ENCODE measurements at regions not wholly inside any gene's neighbourhood (a gene's known extent, or its start where the extent isn't known, plus 50 kb on each side); places are given as distances from the start of the nearest gene placed in this dataset.

DNA sequence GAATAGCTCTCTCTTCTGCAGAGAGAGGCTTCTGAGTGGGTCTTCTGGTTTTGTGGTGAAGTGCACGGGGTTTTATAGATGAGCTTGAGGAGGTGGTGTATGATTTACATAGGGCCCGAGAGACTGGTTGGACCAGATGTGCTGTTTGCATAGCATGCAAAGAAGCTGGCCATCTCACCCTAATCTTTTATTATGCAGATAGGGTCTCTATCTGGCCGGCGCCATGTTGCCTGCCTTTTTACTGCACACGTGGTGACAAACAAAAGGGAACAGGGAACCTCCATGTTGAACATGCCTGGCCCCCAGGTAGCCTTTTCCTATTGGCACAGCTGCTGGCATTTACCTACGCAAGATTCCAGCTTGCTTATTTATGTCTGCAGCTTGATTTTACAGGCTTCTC, 473.3 kb upstream of the FAM47C start:
- no peak overlapping the region for H3K4me3 Mint-ChIP-seq (ENCODE audit: unreplicated experiment)

DNA sequence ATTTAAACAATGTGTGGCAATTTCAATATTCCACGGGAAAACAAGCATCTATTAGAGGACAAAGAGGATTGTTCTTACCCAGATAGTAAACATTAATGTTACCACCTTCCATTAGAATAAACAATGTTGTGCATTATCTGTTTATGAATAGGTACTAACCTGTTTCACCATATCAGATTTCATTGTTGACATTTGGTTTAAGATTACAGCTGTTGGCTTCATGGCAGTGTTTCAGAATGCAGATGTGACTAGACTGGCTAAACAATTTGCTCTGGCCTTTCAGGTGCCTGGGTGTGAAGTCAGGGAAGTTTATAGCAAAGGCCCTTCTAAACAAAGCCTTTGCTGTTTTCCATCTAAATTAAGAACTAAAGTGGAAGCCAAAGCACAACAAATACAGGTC, 464.7 kb upstream of the FAM47C start:
- no peak for DNase-seq (ENCODE audit: extremely low spot score, unreplicated experiment)
- H3K27me3 Mint-ChIP-seq (ENCODE audit: unreplicated experiment): no peaks in the 10 kb centered on the region
- H3K27ac Mint-ChIP-seq (ENCODE audit: unreplicated experiment): no peak overlapping the region
- no peaks in the 10 kb centered on the region for H3K4me1 Mint-ChIP-seq (ENCODE audit: unreplicated experiment)
- H3K9me3 Mint-ChIP-seq (ENCODE audit: unreplicated experiment): peaks cover 4% of the 10 kb centered on the region
- H3K36me3 Mint-ChIP-seq (ENCODE audit: unreplicated experiment): no peaks in the 10 kb centered on the region
- TF ChIP-seq, protein P1, sequence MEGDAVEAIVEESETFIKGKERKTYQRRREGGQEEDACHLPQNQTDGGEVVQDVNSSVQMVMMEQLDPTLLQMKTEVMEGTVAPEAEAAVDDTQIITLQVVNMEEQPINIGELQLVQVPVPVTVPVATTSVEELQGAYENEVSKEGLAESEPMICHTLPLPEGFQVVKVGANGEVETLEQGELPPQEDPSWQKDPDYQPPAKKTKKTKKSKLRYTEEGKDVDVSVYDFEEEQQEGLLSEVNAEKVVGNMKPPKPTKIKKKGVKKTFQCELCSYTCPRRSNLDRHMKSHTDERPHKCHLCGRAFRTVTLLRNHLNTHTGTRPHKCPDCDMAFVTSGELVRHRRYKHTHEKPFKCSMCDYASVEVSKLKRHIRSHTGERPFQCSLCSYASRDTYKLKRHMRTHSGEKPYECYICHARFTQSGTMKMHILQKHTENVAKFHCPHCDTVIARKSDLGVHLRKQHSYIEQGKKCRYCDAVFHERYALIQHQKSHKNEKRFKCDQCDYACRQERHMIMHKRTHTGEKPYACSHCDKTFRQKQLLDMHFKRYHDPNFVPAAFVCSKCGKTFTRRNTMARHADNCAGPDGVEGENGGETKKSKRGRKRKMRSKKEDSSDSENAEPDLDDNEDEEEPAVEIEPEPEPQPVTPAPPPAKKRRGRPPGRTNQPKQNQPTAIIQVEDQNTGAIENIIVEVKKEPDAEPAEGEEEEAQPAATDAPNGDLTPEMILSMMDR (IDR thresholded peaks at IDR 0.05): no peak
- H3K4me3 Mint-ChIP-seq (ENCODE audit: unreplicated experiment): no peak overlapping the region

More for the DNA sequence above, 473.3 kb upstream of the FAM47C start:
- no peak overlapping the region for H3K27ac Mint-ChIP-seq (ENCODE audit: unreplicated experiment)
- H3K9me3 Mint-ChIP-seq (ENCODE audit: unreplicated experiment): peaks cover 16% of the 10 kb centered on the region
- H3K27me3 Mint-ChIP-seq (ENCODE audit: unreplicated experiment): no peaks in the 10 kb centered on the region
- TF ChIP-seq, protein P1 (IDR thresholded peaks at IDR 0.05): no peak
- H3K36me3 Mint-ChIP-seq (ENCODE audit: unreplicated experiment): no peaks in the 10 kb centered on the region
- no peak for DNase-seq (ENCODE audit: extremely low spot score, unreplicated experiment)
- no peaks in the 10 kb centered on the region for H3K4me1 Mint-ChIP-seq (ENCODE audit: unreplicated experiment)

DNA sequence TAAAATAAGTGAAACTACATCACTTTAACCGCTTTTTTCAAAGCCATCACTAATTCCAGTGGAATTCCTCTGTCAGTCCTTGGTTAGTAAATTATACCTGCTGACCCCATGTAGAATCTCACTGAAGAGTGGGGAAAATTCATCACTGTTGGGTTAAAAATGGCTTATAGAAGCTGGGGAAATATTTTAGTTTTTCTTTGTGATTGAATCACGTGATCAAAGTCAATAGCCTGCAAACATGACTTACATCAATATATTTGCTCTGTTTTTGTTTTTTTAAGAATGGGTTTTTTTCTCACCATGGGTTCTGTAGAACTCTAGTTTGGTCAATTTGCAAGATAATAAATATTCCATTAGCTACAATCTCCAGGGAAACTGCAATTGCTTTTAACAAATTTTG, 445.2 kb upstream of the FAM47C start:
- TF ChIP-seq, protein P1 (IDR thresholded peaks at IDR 0.05): no peak
- no peak for DNase-seq (ENCODE audit: extremely low spot score, unreplicated experiment)
- no peaks in the 10 kb centered on the region for H3K4me1 Mint-ChIP-seq (ENCODE audit: unreplicated experiment)
- H3K27me3 Mint-ChIP-seq (ENCODE audit: unreplicated experiment): no peaks in the 10 kb centered on the region
- no peak overlapping the region for H3K4me3 Mint-ChIP-seq (ENCODE audit: unreplicated experiment)
- H3K36me3 Mint-ChIP-seq (ENCODE audit: unreplicated experiment): no peaks in the 10 kb centered on the region
- H3K9me3 Mint-ChIP-seq (ENCODE audit: unreplicated experiment): peaks cover 17% of the 10 kb centered on the region
- no peak overlapping the region for H3K27ac Mint-ChIP-seq (ENCODE audit: unreplicated experiment)

DNA sequence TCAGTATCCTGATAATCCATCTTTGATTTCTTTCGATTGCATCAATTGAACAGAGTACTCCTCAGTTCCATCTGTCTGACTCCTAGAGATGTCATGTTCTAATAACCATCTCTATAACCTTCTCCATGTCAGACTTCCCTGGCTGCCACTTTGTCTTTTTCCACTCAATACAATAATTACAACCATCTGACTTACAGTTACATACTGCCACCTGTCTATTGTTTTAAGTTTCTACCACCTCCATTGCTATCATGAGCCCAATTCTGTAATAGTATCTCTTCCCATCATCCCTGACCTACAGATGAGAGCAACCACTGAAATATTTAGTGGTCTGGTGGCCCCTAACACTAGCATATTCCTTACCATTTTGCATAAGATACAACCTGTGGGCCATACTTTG, 439.2 kb upstream of the FAM47C start:
- no peaks in the 10 kb centered on the region for H3K36me3 Mint-ChIP-seq (ENCODE audit: unreplicated experiment)
- DNase-seq (ENCODE audit: extremely low spot score, unreplicated experiment): no peak
- H3K9me3 Mint-ChIP-seq (ENCODE audit: unreplicated experiment): peaks cover 23% of the 10 kb centered on the region
- no peaks in the 10 kb centered on the region for H3K27me3 Mint-ChIP-seq (ENCODE audit: unreplicated experiment)
- H3K4me3 Mint-ChIP-seq (ENCODE audit: unreplicated experiment): no peak overlapping the region
- H3K27ac Mint-ChIP-seq (ENCODE audit: unreplicated experiment): no peak overlapping the region
- TF ChIP-seq, protein P1 (IDR thresholded peaks at IDR 0.05): no peak
- H3K4me1 Mint-ChIP-seq (ENCODE audit: unreplicated experiment): no peaks in the 10 kb centered on the region

DNA sequence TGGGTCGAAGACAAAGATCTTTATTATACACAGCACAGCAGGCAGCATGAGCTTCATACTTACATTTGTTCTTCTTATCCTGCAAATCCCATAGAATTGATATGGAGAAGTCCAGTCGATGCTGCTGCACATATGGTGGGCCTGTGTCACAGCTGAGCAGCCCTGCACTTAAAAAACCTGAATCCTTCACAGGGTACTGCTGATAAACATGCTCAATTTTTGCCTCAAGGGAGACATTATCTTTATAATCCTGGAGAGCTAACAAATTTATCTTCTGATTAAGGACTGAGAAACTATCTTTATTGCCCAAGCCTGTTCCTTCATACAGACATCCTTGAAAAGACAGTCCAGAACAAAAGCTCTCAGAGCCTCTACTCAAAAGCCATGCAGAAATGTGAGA, 434.4 kb upstream of the FAM47C start:
- TF ChIP-seq, protein P1 (IDR thresholded peaks at IDR 0.05): no peak
- no peaks in the 10 kb centered on the region for H3K36me3 Mint-ChIP-seq (ENCODE audit: unreplicated experiment)
- no peaks in the 10 kb centered on the region for H3K27me3 Mint-ChIP-seq (ENCODE audit: unreplicated experiment)
- H3K27ac Mint-ChIP-seq (ENCODE audit: unreplicated experiment): no peak overlapping the region
- H3K4me1 Mint-ChIP-seq (ENCODE audit: unreplicated experiment): no peaks in the 10 kb centered on the region
- no peak for DNase-seq (ENCODE audit: extremely low spot score, unreplicated experiment)
- H3K4me3 Mint-ChIP-seq (ENCODE audit: unreplicated experiment): no peak overlapping the region
- H3K9me3 Mint-ChIP-seq (ENCODE audit: unreplicated experiment): peaks cover 7% of the 10 kb centered on the region

Measured in osteocyte (in vitro differentiated cells).